ENCODE measurements at regions not wholly inside any gene's neighbourhood (a gene's known extent, or its start where the extent isn't known, plus 50 kb on each side); places are given as distances from the start of the nearest gene placed in this dataset.

- Histone ChIP-seq H3K36me3 (ENCODE audit: control insufficient read depth in 2 of 2, extremely low read depth in 1 of 2, insufficient read depth in 2 of 2, low read length in 2 of 2) (no peaks in the 10 kb centered on the region), H2AFZ (ENCODE audit: control insufficient read depth, low read length) (no peak overlapping the region), H3K27me3 (ENCODE audit: control insufficient read depth, extremely low read depth, insufficient read depth, low read length) (no peaks in the 10 kb centered on the region), H3K27ac (ENCODE audit: control insufficient read depth, insufficient read depth, low read length) (no peak overlapping the region), H3K79me2 (ENCODE audit: control insufficient read depth, insufficient read depth, low read length) (no peaks in the 10 kb centered on the region), H3K9me3 (ENCODE audit: control insufficient read depth, low read depth, low read length) (no peaks in the 10 kb centered on the region), H3K9ac (ENCODE audit: control insufficient read depth, extremely low read depth, insufficient read depth, low read length) (no peak overlapping the region), H3K9me1 (ENCODE audit: control insufficient read depth, extremely low read depth, insufficient read depth, low read length) (no peaks in the 10 kb centered on the region), H4K20me1 (ENCODE audit: control insufficient read depth, extremely low read depth, insufficient read depth, low read length) (no peaks in the 10 kb centered on the region), H3K4me2 (ENCODE audit: control insufficient read depth, extremely low read depth, insufficient read depth, low read depth, low read length) (no peak overlapping the region), H3K4me3 (ENCODE audit: control insufficient read depth in 2 of 3, extremely low read depth in 1 of 3, insufficient read depth in 2 of 3, low read depth in 1 of 3, low read length in 3 of 3) (no peak overlapping the region), H3K4me1 (ENCODE audit: control insufficient read depth, extremely low read depth, insufficient read depth, low read length) (peaks cover 21% of the 10 kb centered on the region)
- DNase-seq (ENCODE audit: low read depth, low spot score): no peak
- TF ChIP-seq CTCF (optimal IDR thresholded peaks at IDR 0.05 in 1 of 3, IDR thresholded peaks at IDR 0.05 in 1 of 3, conservative IDR thresholded peaks at IDR 0.05 in 1 of 3; ENCODE audit: extremely low read depth in 1 of 3, insufficient read depth in 2 of 3, low read length in 3 of 3) (no peak), EZH2 (IDR thresholded peaks at IDR 0.05; ENCODE audit: low read length) (no peak)
- dilution Hi-C loops (cut with MboI; ENCODE audit: extremely low pct_ligation_motif_present, low sequenced_read_pairs): no loop called here
- FAIRE-seq: no peak
These were observed 325.1 kb downstream of the SOX4 start for GRCh38 chr6:21918666-21919065.

- H3K27ac ChIP-seq (ENCODE audit: control insufficient read depth, insufficient read depth, low read length): no peak overlapping the region
- dilution Hi-C loops (cut with MboI; ENCODE audit: extremely low pct_ligation_motif_present, low sequenced_read_pairs): no loop called here
- no peaks in the 10 kb centered on the region for H3K9me1 ChIP-seq (ENCODE audit: control insufficient read depth, extremely low read depth, insufficient read depth, low read length)
- no peak overlapping the region for H3K4me2 ChIP-seq (ENCODE audit: control insufficient read depth, extremely low read depth, insufficient read depth, low read depth, low read length)
- FAIRE-seq (no peak), DNase-seq (ENCODE audit: low read depth, low spot score) (no peak)
- no peak overlapping the region for H3K9ac ChIP-seq (ENCODE audit: control insufficient read depth, extremely low read depth, insufficient read depth, low read length)
- no peaks in the 10 kb centered on the region for H4K20me1 ChIP-seq (ENCODE audit: control insufficient read depth, extremely low read depth, insufficient read depth, low read length)
- peak overlapping the region; percentile 47 for H2AFZ ChIP-seq (ENCODE audit: control insufficient read depth, low read length)
- no peaks in the 10 kb centered on the region for H3K79me2 ChIP-seq (ENCODE audit: control insufficient read depth, insufficient read depth, low read length)
- no peaks in the 10 kb centered on the region for H3K36me3 ChIP-seq (ENCODE audit: control insufficient read depth in 2 of 2, extremely low read depth in 1 of 2, insufficient read depth in 2 of 2, low read length in 2 of 2)
- no peak overlapping the region for H3K4me3 ChIP-seq (ENCODE audit: control insufficient read depth in 2 of 3, extremely low read depth in 1 of 3, insufficient read depth in 2 of 3, low read depth in 1 of 3, low read length in 3 of 3)
- peaks cover 13% of the 10 kb centered on the region for H3K4me1 ChIP-seq (ENCODE audit: control insufficient read depth, extremely low read depth, insufficient read depth, low read length)
- TF ChIP-seq CTCF (optimal IDR thresholded peaks at IDR 0.05 in 1 of 3, IDR thresholded peaks at IDR 0.05 in 1 of 3, conservative IDR thresholded peaks at IDR 0.05 in 1 of 3; ENCODE audit: extremely low read depth in 1 of 3, insufficient read depth in 2 of 3, low read length in 3 of 3) (no peak), EZH2 (IDR thresholded peaks at IDR 0.05; ENCODE audit: low read length) (no peak)
- H3K9me3 ChIP-seq (ENCODE audit: control insufficient read depth, low read depth, low read length): no peaks in the 10 kb centered on the region
- no peaks in the 10 kb centered on the region for H3K27me3 ChIP-seq (ENCODE audit: control insufficient read depth, extremely low read depth, insufficient read depth, low read length)
These were observed 328.5 kb downstream of the SOX4 start for GRCh38 chr6:21922086-21922485.

Data from keratinocyte (primary cell).